HG03342 (cell line): ENCODE measurements at regions not wholly inside any gene's neighbourhood (a gene's known extent, or its start where the extent isn't known, plus 50 kb on each side); places are given as distances from the start of the nearest gene placed in this dataset.

ENCODE experiments used
- ATAC-seq: cut with Tn5 transposase; IDR thresholded peaks from one replicate; pipeline ENCODE4 v1.9.1; 2021; ENCODE audit warnings: mild to moderate bottlenecking, moderate library complexity; ENCODE audit not compliant: unreplicated experiment

- no peak for ATAC-seq
Observed at GRCh38 chr11:91966368-91966767, 258.2 kb upstream of the FAT3 start.

GRCh38 chr11:91960770-91961169, 263.8 kb upstream of the FAT3 start:
- no peak for ATAC-seq

- no peak for ATAC-seq
Observed at GRCh38 chr11:91959411-91959810, 265.2 kb upstream of the FAT3 start.

- no peak for ATAC-seq
Observed at GRCh38 chr11:91956711-91957110, 267.9 kb upstream of the FAT3 start.

GRCh38 chr11:91955206-91955605, 269.4 kb upstream of the FAT3 start:
- no peak for ATAC-seq

GRCh38 chr11:91952056-91952455, 272.6 kb upstream of the FAT3 start:
- ATAC-seq = no peak

GRCh38 chr11:91947215-91947820, 277.3 kb upstream of the FAT3 start:
- no peak for ATAC-seq

GRCh38 chr11:91946397-91946951, 278.1 kb upstream of the FAT3 start:
- no peak for ATAC-seq

- ATAC-seq = no peak
Observed at GRCh38 chr11:91935120-91935519, 289.5 kb upstream of the FAT3 start.

GRCh38 chr11:91932151-91932821, 292.3 kb upstream of the FAT3 start:
- ATAC-seq = no peak

- ATAC-seq = no peak
Observed at GRCh38 chr11:91927448-91927847, 297.2 kb upstream of the FAT3 start.

GRCh38 chr11:91926965-91927364, 297.7 kb upstream of the FAT3 start:
- no peak for ATAC-seq

- no peak for ATAC-seq
Observed at GRCh38 chr11:91922846-91923245, 301.8 kb upstream of the FAT3 start.

- ATAC-seq = no peak
Observed at GRCh38 chr11:91921974-91922373, 302.6 kb upstream of the FAT3 start.

GRCh38 chr11:91913407-91913806, 311.2 kb upstream of the FAT3 start:
- ATAC-seq = no peak

GRCh38 chr11:91912322-91912721, 312.3 kb upstream of the FAT3 start:
- no peak for ATAC-seq

GRCh38 chr11:91906871-91907624, 317.6 kb upstream of the FAT3 start:
- no peak for ATAC-seq

- no peak for ATAC-seq
Observed at GRCh38 chr11:91904792-91905785, 319.5 kb upstream of the FAT3 start.

- no peak for ATAC-seq
Observed at GRCh38 chr11:91902312-91902711, 322.3 kb upstream of the FAT3 start.

- no peak for ATAC-seq
Observed at GRCh38 chr11:91880660-91881059, 344.0 kb upstream of the FAT3 start.

- ATAC-seq = no peak
Observed at GRCh38 chr11:91876746-91877145, 347.9 kb upstream of the FAT3 start.
